ENCODE measurements at regions not wholly inside any gene's neighbourhood (a gene's known extent, or its start where the extent isn't known, plus 50 kb on each side); places are given as distances from the start of the nearest gene placed in this dataset.
"Not testable (repeated sequence)": the region's sequence is repeated elsewhere in the genome, so short reads cannot be mapped to it uniquely, and the experiment has no call there.

- no peak for DNase-seq
These were observed 548.9 kb upstream of the SYT4 start for GRCh38 chr18:43826215-43826614.

- DNase-seq, result no peak
These were observed 550.0 kb upstream of the SYT4 start for GRCh38 chr18:43827311-43827710.

GRCh38 chr18:43830303-43830702, 553.0 kb upstream of the SYT4 start:
- no peak for DNase-seq

GRCh38 chr18:43830947-43831346, 553.7 kb upstream of the SYT4 start:
- no peak for DNase-seq

- DNase-seq, result no peak
These were observed 569.0 kb upstream of the SYT4 start for GRCh38 chr18:43846299-43846698.

- no peak for DNase-seq
These were observed 570.1 kb upstream of the SYT4 start for GRCh38 chr18:43847164-43848091.

- DNase-seq, result not testable (repeated sequence)
These were observed 572.5 kb upstream of the SYT4 start for GRCh38 chr18:43849831-43850230.

- no peak for DNase-seq
These were observed 578.1 kb upstream of the SYT4 start for GRCh38 chr18:43855376-43855775.

GRCh38 chr18:43863180-43863579, 585.9 kb upstream of the SYT4 start:
- no peak for DNase-seq

- no peak for DNase-seq
These were observed 589.4 kb upstream of the SYT4 start for GRCh38 chr18:43866696-43867095.

GRCh38 chr18:43868497-43868995, 591.3 kb upstream of the SYT4 start:
- no peak for DNase-seq

GRCh38 chr18:43869451-43870008, 592.2 kb upstream of the SYT4 start:
- no peak for DNase-seq

GRCh38 chr18:43870626-43871025, 593.3 kb upstream of the SYT4 start:
- no peak for DNase-seq

GRCh38 chr18:43875511-43875910, 598.2 kb upstream of the SYT4 start:
- DNase-seq, result no peak

GRCh38 chr18:43876286-43876685, 599.0 kb upstream of the SYT4 start:
- no peak for DNase-seq

GRCh38 chr18:43876748-43877147, 599.5 kb upstream of the SYT4 start:
- no peak for DNase-seq

GRCh38 chr18:43877616-43878321, 600.5 kb upstream of the SYT4 start:
- no peak for DNase-seq

GRCh38 chr18:43879415-43879814, 602.1 kb upstream of the SYT4 start:
- no peak for DNase-seq

- DNase-seq, result no peak
These were observed 605.2 kb upstream of the SYT4 start for GRCh38 chr18:43882358-43883055.

GRCh38 chr18:43883886-43884285, 606.6 kb upstream of the SYT4 start:
- no peak for DNase-seq

GRCh38 chr18:43886341-43886740, 609.1 kb upstream of the SYT4 start:
- DNase-seq, result no peak

GRCh38 chr18:43887491-43887890, 610.2 kb upstream of the SYT4 start:
- no peak for DNase-seq

GRCh38 chr18:43888598-43888997, 611.3 kb upstream of the SYT4 start:
- DNase-seq, result no peak
